ENCODE measurements at regions not wholly inside any gene's neighbourhood (a gene's known extent, or its start where the extent isn't known, plus 50 kb on each side); places are given as distances from the start of the nearest gene placed in this dataset.

GRCh38 chr12:107331912-107332311 is 238.6 kb upstream of the CRY1 start:
- Histone ChIP-seq H3K4me2 (ENCODE audit: insufficient read depth, low read length) (no peak overlapping the region), H3K27me3 (ENCODE audit: control insufficient read depth in 2 of 2, insufficient read depth in 2 of 2, low read length in 2 of 2) (peaks cover 0 to 15% of the 10 kb centered on the region in 2 experiments; a peak in 3 of 5 replicates), H2AFZ (ENCODE audit: low read depth, low read length) (no peak overlapping the region), H4K20me1 (replicated peaks; ENCODE audit: control insufficient read depth, insufficient read depth, low read length) (no peaks in the 10 kb centered on the region), H3K9me3 (replicated peaks; ENCODE audit: control insufficient read depth, insufficient read depth, low read depth, low read length) (no peaks in the 10 kb centered on the region), H3K9me1 (ENCODE audit: control insufficient read depth, insufficient read depth, low read length) (no peaks in the 10 kb centered on the region), H3K27ac (ENCODE audit: extremely low read depth, low read depth, low read length) (no peak overlapping the region), H3K4me3 (no peak overlapping the region), H3K79me2 (ENCODE audit: control insufficient read depth, insufficient read depth, low read length) (no peaks in the 10 kb centered on the region), H3K4me1 (replicated peaks in 1 of 2; ENCODE audit: control insufficient read depth in 2 of 2, insufficient read depth in 2 of 2, low read length in 2 of 2) (peaks cover 0 to 5% of the 10 kb centered on the region in 2 experiments; a peak in 2 of 5 replicates), H3K36me3 (ENCODE audit: control insufficient read depth, insufficient read depth, low read length) (no peaks in the 10 kb centered on the region), H3K9ac (ENCODE audit: insufficient read depth in 1 of 2, low read depth in 2 of 2, low read length in 2 of 2) (no peak overlapping the region; a peak in 1 of 4 replicates)
- in situ Hi-C loops (cut with MboI) (no loop called here), intact Hi-C loops (cut with micrococcal nuclease) (no loop called here)
- ChIA-PET CTCF (ENCODE audit: low intra/inter-chr PET ratio) (no interaction called here), POLR2A (interaction anchor here (0.6 to 1.5 kb wide), 2 partner anchors 28 to 175 kb away, joined by 3 to 5 read pairs; no protein-coding TSS in a partner anchor)
- BruUV-seq (replicated peaks) = no TSS peak
- WGBS (ENCODE audit: insufficient coverage, low coverage, missing lambda C conversion rate) = 2% methylated on average over 8 of the region's 11 CpGs
- TF ChIP-seq ZNF324 (CRISPR knock-in tag; IDR thresholded peaks at IDR 0.05) (no peak), NFIC (IDR thresholded peaks at IDR 0.05) (peak; percentile 32; the same call in 1 of the 2 replicates)
- ATAC-seq = no peak
- FAIRE-seq = no peak
- no peak for DNase-seq (ENCODE audit: extremely low read depth in 1 of 4, low spot score in 3 of 4)

GRCh38 chr12:107332743-107333142 is 239.4 kb upstream of the CRY1 start:
- H3K36me3 ChIP-seq (ENCODE audit: control insufficient read depth, insufficient read depth, low read length) = no peaks in the 10 kb centered on the region
- H3K9ac ChIP-seq (ENCODE audit: insufficient read depth in 1 of 2, low read depth in 2 of 2, low read length in 2 of 2) = no peak overlapping the region
- H4K20me1 ChIP-seq (replicated peaks; ENCODE audit: control insufficient read depth, insufficient read depth, low read length) = no peaks in the 10 kb centered on the region
- FAIRE-seq = no peak
- no peak overlapping the region for H3K4me2 ChIP-seq (ENCODE audit: insufficient read depth, low read length)
- 0% methylated on average over 4 of the region's 4 CpGs for WGBS (ENCODE audit: insufficient coverage, low coverage, missing lambda C conversion rate)
- no peak for ATAC-seq
- no peak overlapping the region for H3K4me3 ChIP-seq
- no peaks in the 10 kb centered on the region for H3K79me2 ChIP-seq (ENCODE audit: control insufficient read depth, insufficient read depth, low read length)
- intact Hi-C loops (cut with micrococcal nuclease) = no loop called here
- H3K9me3 ChIP-seq (replicated peaks; ENCODE audit: control insufficient read depth, insufficient read depth, low read depth, low read length) = no peaks in the 10 kb centered on the region
- CTCF ChIA-PET (ENCODE audit: low intra/inter-chr PET ratio) = no interaction called here
- POLR2A ChIA-PET = no interaction called here
- H3K9me1 ChIP-seq (ENCODE audit: control insufficient read depth, insufficient read depth, low read length) = no peaks in the 10 kb centered on the region
- H3K4me1 ChIP-seq (replicated peaks in 1 of 2; ENCODE audit: control insufficient read depth in 2 of 2, insufficient read depth in 2 of 2, low read length in 2 of 2) = peaks cover 0 to 5% of the 10 kb centered on the region in 2 experiments; a peak in 2 of 5 replicates
- H3K27ac ChIP-seq (ENCODE audit: extremely low read depth, low read depth, low read length) = no peak overlapping the region
- no peak overlapping the region for H2AFZ ChIP-seq (ENCODE audit: low read depth, low read length)
- H3K27me3 ChIP-seq (ENCODE audit: control insufficient read depth in 2 of 2, insufficient read depth in 2 of 2, low read length in 2 of 2) = peaks cover 0 to 23% of the 10 kb centered on the region in 2 experiments; a peak in 3 of 5 replicates
- in situ Hi-C loops (cut with MboI) = no loop called here
- DNase-seq (ENCODE audit: extremely low read depth in 1 of 4, low spot score in 3 of 4) = no peak
- no TSS peak for BruUV-seq (replicated peaks)
- TF ChIP-seq ZBTB8A (IDR thresholded peaks at IDR 0.05; ENCODE audit: partially characterized antibody) = no peak
- TF ChIP-seq TRIM25 (IDR thresholded peaks at IDR 0.05; ENCODE audit: borderline replicate concordance) = no peak
- no peak for TF ChIP-seq NONO (IDR thresholded peaks at IDR 0.05; ENCODE audit: low read depth in 2 of 2, low read length in 1 of 2)
- TF ChIP-seq ZNF551 (CRISPR knock-in tag; IDR thresholded peaks at IDR 0.05) = no peak
- no peak for TF ChIP-seq RERE (CRISPR knock-in tag; IDR thresholded peaks at IDR 0.05; ENCODE audit: borderline replicate concordance)
- TF ChIP-seq ELF4 (CRISPR knock-in tag; IDR thresholded peaks at IDR 0.05) = no peak
- TF ChIP-seq SRF (CRISPR knock-in tag; IDR thresholded peaks at IDR 0.05) = no peak
